Breast epithelium (tissue), 3 donors: ENCODE measurements at regions not wholly inside any gene's neighbourhood (a gene's known extent, or its start where the extent isn't known, plus 50 kb on each side); places are given as distances from the start of the nearest gene placed in this dataset.

ENCODE experiments used
- CTCF ChIP-seq, 3 donors: fragments of 450-650 bp; IDR thresholded peaks; one replicate each; pipeline ENCODE4 v1.5.1; 2016 to 2017; ENCODE audit warnings: antibody characterized with exemption in 3 of 3, mild to moderate bottlenecking in 3 of 3, moderate library complexity in 3 of 3
- POLR2A ChIP-seq: fragments of 450-650 bp; IDR thresholded peaks from one replicate; pipeline ENCODE4 v1.6.1; 2016; ENCODE audit warnings: antibody characterized with exemption, mild to moderate bottlenecking, moderate library complexity
- POLR2AphosphoS5 ChIP-seq, 3 donors: sonication (generic); formaldehyde crosslinking; IDR thresholded peaks; one replicate each; pipeline ENCODE4 v1.6.1; 2017; ENCODE audit warnings: antibody characterized with exemption in 3 of 3

GRCh38 chr2:43041661-43042360 lies 184.6 kb downstream of the ZFP36L2 start:
- TF ChIP-seq POLR2A: no peak
- no peak for TF ChIP-seq POLR2AphosphoS5 (IDR thresholded peaks at IDR 0.05)
- TF ChIP-seq CTCF (IDR thresholded peaks at IDR 0.05): no peak
